NCI-H1048 (cell line): ENCODE measurements at regions not wholly inside any gene's neighbourhood (a gene's known extent, or its start where the extent isn't known, plus 50 kb on each side); places are given as distances from the start of the nearest gene placed in this dataset.
"Not testable (repeated sequence)": the region's sequence is repeated elsewhere in the genome, so short reads cannot be mapped to it uniquely, and the experiment has no call there.

ENCODE experiments used
- DNase-seq: peaks from one replicate; lab custom pipeline; 2025; lab: John Stamatoyannopoulos, UW

DNA sequence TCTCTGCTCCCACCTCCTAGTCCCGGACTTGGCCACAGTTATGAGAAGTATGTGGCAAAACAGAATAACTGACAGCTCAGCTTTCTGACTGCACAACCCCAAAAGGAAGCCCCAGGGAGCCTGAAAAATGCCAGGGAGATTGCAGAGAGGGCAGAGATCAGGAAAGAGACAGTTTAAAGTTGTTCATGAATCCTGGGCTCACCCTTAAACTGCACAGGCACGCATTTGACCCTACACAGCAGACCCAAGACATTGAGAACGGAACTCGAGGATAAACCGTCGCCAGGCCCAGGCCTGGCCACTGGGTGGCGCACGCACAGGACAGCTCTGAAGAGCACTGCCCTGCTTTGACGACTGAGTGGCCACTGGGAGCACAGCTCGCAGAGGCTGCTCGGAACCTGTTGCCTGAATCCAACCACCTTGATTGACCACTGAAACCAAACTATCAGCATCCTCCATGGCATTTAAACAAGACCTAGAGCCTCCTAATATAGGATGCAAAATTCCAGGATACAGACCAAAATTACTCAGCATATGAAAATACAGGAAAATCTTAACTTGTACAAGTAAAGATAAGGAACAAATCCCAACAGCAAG lies 114.0 kb downstream of the C16orf95 start:
- DNase-seq = no peak

DNA sequence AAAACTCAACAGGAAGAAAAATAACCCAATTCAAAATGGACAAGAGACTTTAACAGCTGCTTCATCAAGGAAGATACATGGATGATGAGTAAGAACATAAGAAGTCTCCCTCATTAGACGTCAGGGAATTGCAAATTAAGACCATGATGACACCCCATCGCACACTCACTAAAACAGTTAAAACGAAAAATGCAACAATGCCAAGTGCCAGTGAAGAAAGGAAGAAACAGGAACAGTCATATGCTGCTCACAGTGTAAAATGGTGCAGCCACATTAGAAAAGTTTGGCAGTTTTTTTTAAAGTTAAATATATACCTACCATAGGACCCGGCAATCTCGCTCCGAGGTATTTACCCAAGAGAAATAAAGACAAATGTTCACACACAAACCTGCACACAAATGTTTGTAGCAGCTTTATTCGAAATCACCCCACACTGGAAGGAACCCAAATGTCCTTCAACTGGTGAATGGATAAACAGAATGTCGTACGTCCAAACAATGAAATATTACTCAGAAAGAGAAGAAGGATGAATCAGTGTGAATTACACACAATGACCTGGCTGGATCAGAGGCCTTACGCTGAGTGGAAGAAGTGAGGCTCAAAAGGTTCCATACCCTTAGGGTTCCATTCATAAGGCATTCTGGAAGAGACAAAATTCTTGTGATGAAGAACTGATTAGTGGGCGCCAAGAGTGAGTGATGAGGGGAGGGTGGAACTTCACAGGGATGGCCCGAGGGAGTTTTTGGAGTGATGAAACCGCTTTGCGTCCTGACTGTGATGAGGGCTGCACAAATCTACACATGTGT lies 110.3 kb downstream of the C16orf95 start:
- DNase-seq = no peak

DNA sequence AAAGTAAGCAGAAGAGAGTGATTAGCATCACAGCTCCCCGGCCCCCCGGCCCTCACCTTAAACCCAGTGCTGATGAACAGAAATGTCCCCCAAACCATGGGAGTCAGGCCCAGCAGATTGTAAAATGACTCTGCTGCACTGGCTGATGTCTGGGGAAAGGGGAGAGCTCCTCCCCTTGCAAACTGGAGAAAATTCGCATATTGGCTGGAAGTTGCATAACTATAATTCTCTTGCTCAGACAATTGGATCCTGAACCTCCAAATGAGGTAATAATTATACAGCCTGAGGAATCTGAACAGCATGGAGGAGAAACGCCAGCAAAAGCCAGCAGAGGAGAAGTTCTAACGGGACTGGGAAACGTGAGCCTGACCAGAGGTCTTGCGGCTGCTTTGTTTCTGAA lies 109.7 kb downstream of the C16orf95 start:
- DNase-seq = no peak

DNA sequence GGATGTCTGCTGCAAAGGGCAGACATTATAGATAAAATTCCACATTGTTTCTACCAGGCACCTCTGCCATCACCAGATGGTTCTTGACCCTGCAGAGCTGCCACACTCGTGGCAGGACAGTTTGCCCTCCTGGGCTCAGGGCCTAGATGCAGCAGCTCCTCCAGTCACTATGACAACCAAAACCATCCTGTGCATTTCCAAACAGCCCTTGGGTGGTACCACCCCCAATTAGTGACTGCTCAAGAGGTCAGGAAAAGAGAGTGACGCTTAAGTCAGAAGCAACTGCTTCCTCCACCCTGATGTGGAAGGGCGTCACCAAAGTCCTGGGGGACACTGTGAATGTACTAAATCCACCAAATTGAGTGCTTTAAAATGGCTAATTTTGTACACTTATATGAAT lies 109.2 kb downstream of the C16orf95 start:
- DNase-seq = no peak

DNA sequence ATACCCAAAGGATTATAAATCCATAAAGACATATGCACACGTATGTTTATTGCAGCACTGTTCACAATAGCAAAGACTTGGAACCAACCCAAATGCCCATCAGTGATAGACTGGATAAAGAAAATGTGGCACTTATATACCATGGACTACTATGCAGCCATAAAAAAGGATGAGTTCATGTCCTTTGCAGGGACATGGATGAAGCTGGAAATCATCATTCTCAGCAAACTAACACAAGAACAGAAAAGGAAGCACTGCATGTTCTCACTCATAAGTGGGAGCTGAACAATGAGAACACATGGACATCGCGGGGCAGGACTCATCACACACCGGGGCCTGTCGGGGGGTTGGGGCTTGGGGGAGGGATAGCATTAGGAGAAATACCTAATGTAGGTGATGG lies 108.2 kb downstream of the C16orf95 start:
- not testable (repeated sequence) for DNase-seq

DNA sequence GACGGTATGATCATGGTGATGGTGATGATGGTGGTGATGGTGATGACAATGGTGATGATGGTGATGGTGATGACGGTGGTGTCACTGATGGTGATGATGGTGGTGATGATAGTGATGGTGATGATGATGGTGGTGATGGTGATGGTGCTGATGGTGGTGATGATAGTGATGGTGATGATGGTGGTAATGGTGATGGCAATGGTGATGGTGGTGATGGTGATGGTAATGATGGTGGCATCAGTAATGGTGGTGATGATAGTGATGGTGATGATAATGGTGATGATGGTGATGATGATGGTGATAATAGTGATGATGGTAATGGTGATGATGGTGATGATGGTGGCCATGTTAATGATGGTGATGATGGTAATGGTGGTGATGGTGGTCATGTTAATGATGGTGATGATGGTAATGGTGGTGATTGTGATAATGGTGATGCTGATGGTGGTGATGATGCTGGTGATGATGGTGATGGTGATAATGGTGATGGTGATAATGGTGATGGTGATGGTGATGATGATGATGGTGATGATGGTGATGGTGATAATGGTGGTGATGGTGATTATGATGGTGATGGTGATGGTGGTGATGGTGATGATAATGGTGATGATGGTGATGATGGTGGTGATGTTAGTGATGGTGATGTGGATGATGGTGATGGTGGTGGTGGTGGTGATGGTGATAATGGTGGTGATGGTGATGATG lies 107.2 kb downstream of the C16orf95 start:
- no peak for DNase-seq

DNA sequence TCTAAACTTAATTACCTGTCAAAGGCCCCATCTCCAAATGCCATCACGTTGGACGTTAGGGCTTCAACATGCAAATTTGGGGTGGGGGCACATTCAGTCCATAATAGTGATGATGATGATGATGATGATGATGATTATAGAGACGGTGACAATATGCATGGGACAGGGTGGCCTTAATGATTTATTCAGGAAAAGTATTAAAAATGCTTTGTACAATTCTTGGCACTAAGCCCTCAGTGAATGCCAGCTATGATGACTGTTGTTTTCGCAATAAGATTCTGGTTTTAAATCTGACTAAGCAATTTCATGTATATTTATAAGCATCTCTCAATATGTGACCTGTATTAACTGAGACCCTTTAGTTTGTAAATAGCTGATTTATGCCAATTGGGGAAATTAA lies 106.3 kb downstream of the C16orf95 start:
- no peak for DNase-seq

DNA sequence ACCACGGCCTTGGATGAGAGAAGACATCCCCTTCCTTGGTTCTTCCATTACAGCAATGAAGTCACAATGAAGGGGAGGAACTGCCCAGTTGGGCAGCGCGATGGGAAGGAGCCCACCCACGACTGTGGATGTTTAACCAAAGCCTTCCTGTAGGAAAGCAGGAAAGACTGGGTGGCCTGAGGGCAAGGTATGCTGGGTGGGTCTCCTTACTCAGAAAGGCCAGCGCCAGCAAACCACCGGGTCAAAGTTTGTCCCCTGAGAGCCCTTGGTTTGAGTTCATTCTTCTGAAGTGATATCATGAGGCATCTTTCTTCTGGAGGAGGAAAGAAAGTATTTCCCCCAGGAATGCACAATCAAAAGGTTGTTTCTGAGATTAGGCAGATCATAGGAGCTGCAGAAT lies 105.2 kb downstream of the C16orf95 start:
- no peak for DNase-seq

DNA sequence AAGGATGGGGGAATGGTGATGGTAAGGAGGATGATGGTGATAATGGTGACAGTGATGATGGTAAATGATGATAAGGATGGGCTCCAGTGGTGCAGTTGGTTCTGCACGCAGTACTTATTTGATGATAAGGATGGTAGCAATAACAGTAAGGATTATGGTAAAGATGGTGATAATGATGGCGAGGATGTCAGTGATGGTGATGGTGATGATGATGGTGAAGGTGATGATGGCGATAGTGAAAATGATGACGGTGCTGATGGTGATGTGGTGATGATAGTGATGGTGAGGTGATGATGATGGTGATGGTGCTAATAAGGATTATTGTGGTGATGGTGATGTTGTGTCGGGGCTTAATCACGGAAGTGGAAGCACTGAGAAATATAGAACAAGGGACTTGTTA lies 103.7 kb downstream of the C16orf95 start:
- no peak for DNase-seq

DNA sequence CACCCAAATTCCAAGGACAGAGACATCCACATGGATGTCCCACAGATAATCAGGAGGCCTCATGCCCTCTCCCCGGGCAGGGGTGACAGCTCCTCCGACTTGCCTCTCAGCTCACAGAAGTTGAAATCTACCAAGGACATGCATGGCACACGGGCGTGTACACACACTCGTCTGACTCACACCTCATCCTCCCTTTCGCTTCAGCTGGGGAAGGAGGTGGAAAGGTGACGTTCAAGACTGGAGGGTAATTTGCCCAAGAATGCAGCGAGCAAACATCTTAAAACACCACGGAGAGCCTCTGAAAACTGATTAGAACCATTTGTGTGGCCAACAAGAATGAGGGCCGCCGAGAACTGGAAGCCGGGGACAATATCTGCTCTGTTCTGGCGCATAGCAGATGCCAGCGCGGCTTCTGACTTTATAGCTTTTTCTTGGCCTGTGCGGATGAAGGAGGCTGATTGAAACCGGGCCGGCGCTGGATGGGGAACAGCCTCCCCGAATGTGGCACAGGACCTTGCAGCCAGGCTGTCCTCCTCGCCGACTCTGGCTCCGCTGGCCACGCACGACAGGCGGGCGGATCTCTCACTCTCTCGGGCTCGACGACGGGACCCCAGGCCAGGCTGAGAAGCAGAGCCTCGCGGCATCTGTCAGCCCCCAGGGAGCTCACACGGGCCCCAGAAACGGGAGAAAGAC lies 100.9 kb downstream of the C16orf95 start:
- DNase-seq = no peak

DNA sequence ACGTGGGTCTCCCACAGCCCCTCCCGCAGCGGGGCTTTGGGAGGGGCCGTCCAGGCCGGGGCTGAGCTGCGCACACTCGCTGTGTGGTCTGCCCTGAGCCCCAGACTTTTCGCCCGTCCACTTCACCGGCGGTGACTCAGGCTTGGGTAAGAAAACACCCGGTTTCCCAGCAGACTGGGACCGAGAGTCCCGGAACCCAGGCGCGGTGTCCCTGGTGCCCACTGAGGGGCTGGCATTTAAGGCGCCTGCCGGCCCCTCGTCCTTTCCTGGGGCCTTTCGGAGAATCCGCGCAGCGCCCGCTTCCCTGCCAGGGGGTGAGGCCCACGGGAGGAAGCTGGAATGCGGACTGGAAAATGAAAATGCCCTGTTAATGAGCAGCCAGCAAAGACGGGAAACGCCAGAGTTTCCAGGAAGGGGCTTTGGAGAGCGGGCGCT lies 100.3 kb downstream of the C16orf95 start:
- no peak for DNase-seq

DNA sequence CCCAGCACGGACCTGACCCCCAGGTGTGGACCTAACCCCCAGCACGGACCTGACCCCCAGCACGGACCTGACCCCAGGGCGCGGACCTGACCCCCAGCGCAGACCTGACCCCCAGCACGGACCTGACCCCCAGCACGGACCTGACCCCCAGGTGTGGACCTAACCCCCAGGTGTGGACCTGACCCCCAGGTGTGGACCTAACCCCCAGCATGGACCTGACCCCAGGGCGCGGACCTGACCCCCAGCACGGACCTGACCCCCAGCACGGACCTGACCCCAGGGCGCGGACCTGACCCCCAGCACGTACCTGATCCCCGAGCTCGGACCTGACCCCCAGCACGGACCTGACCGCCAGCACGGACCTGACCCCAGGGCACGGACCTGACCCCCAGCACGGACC lies 99.4 kb downstream of the C16orf95 start:
- DNase-seq = not testable (repeated sequence)

DNA sequence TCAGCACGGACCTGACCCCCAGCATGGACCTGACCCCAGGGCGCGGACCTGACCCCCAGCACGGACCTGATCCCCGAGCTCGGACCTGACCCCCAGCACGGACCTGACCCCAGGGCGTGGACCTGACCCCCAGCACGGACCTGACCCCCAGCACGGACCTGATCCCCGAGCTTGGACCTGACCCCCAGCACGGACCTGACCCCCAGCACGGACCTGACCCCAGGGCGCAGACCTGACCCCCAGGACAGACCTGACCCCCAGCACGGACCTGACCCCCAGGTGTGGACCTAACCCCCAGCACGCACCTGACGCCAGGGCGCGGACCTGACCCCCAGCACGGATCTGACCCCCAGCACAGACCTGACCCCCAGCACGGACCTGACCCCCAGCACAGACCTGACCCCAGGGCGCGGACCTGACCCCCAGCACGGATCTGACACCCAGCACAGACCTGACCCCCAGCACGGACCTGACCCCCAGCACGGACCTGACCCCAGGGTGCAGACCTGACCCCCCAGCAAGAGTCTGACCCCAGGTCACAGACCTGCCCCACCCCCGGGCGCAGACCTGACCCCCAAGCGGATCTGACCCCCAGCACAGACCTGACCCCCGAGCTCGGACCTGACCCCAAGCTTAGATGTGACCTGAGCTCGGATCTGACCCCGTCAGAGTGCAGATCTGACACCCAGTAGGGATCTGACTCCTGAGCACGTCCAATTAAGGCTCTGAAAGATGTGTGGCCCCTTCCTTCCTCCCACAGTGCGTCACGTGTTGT lies 98.7 kb downstream of the C16orf95 start:
- no peak for DNase-seq

DNA sequence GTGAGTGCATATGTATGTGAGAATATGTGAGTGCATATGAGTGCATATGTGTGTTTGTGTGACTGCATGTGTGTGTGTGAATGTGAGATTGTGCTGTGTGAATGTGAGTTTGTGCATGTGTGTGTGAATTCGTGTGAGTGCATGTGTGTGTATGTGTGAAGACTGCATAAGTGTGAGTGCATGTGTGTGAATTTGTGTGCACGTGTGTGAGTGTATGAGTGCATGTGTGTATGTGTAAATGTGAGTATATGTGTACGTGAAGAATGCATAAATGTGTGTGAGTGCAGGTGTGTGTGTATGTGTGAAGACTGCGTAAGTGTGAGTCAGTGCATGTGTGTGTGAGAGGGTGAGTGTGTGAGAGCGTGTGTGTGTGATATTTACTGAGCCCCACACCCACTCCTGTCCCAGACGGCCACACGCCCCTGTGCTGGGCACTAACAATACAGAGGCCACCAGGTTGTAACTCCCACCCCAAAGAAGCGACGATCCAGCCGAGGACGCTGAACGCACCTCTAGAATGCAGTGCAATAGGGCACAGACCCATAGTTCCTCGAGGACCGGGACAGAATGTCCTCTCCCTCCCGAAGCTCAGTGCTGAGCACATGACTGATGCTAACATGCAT lies 97.8 kb downstream of the C16orf95 start:
- no peak for DNase-seq

DNA sequence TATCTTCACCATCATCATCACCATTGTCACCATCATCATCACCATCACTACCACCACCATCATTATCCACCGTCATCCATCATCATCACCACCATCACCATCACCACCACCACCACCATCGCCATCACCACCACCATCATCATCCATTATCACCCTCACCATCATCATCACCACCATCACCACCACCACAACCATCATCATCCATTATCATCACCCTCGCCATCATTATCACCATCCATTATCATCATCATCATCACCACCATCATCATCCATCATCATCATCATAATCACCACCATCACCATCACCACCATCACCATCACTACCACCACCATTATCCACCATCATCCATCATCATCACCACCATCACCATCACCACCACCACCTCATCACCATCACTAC lies 95.6 kb downstream of the C16orf95 start:
- DNase-seq = no peak

DNA sequence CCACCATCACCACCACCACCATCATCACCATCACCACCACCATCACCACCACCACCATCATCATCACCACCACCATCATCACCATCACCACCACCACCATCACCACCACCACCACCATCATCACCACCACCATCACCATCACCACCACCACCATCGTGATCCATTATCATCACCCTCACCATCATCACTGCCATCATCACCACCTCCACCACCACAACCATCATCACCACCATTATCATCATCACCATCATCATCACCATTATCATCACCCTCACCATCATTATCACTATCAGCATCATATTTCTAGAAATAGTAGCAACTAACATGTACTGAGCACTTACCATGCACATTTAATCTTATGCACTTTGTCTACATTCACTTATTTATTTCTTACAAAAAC lies 94.9 kb downstream of the C16orf95 start:
- no peak for DNase-seq

DNA sequence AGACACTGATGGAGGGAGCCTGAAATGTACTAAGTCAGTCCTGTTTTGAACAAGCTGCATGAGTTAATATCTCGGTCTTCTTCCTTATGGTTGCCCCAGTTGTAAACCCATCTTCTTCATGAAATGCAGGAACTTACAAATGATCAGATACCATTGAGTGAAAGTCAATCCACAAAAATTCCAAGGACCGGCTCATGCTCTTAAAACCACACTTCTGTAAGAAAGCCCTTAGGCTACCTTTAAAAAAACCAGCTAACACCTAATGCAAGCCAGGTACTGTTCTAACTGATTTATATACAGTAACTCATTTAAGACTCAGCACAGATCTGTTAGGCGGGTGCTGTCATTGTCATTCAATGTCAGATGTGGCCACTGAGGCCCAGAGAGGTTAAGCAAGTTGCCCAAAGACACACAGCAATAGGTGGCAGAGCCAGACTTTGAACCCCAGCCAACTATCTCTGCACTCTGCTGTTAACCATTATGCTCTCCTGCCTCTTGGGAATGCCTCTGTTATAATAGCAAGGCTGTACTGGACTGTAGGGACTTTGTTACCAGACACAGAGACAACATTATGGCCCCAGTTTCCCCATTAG lies 93.4 kb downstream of the C16orf95 start:
- no peak for DNase-seq

DNA sequence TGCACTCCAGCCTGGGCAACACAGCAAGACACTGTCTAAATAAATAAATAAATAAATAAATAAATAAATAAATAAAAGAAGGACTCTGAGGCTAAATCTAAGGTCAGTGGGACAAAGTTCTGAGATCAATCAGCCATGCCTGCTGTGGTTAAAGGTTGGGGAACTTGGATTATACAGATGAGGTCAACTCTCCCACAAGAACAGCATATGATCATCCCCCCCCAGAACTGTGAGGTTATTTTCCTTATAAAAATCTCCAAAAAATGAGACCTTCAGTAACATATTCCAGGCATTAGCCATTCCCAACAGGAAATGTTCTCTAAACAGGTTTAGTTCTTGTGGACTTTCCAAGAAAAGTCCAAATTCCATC lies 90.3 kb downstream of the C16orf95 start:
- DNase-seq = no peak

DNA sequence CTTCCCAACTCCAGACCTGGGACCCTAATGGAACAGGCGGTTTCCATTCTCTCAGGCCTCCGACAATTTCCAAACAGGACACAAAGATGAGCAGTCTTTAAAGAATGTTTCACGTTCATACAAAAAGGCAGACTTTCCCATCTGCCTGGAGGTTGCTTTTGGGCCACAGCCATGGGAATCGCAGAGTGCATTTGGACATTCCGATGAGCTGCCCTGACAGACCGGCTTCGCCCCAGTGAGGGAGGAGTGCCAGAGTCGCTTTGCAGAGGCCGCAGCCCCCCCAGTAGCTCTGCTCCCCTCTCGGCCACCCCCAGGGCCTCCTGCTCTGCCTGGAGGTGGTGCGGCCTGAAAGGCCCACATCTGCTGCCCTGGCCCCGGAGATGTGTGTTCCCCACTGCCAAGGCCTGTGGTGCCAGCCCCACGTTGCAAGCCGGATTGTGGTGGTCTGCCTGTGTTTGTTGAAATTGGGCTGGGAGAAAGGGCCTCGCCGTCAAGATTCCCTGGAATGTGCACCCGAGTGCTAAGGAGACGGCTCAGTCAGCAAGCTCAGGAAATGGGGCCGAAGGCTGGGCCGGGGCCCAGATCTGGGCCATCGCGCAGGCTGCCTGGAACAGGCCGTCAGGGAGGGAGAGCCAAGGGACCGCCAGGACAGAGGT lies 89.8 kb downstream of the C16orf95 start:
- no peak for DNase-seq

DNA sequence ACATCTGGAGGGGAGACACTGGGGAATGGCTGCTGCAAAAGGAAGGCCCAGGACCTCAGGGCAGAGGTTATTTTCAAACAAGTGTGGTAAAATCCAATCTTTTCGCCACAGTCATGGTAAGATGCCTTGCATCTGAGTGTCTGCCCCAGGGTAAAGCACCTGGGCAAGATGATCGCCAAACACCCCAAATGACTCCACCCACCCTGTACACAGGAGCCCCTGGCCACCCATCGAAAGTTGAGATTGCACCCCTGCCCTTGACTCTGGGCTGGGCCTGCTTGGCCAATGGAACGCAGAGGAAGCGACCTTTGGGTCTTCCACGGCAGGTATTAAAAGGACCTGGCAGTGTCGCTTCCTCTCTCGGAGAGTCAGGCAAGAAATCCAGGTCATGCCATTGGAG lies 88.8 kb downstream of the C16orf95 start:
- no peak for DNase-seq
